Left lobe of liver (tissue), 2 donors: ENCODE measurements at regions not wholly inside any gene's neighbourhood (a gene's known extent, or its start where the extent isn't known, plus 50 kb on each side); places are given as distances from the start of the nearest gene placed in this dataset.
"Not testable (repeated sequence)": the region's sequence is repeated elsewhere in the genome, so short reads cannot be mapped to it uniquely, and the experiment has no call there.

Experiments
- ATAC-seq: fragments of 200-7000 bp; cut with Tn5 transposase; one replicate; pipeline ENCODE4 v1.9.1; 2020; ENCODE audit warnings: mild to moderate bottlenecking, moderate library complexity
- DNase-seq: peaks from one replicate; pipeline ENCODE4 v3.0.0-alpha.2; 2020; ENCODE audit warnings: low spot score
- donor health status: DM: no; HTN: no; CAD: no; lungs with moderate emphysema.
- donor health status: DM: no; HTN: yes; CAD: no.

DNA sequence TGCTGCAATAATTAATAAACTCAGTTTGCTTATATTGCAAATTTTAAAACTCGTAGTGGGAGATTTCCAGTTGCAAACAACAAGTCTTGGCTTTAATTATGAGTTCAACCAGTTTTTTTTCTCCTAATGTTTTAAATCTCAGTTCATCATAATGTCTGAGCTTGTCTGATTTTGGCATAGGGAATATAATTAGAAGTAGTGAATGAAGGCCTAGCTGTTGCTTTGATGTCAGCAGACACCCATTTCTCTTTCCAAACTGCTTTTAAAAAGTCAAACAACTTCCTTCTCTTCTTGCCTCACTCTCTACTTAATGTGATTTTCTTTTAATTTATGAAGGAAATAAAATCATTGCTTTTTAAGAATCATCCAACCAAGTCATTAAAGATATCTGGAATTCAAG is 1462.1 kb downstream of the DPP10 start:
- DNase-seq (no peak), ATAC-seq (no peak)

DNA sequence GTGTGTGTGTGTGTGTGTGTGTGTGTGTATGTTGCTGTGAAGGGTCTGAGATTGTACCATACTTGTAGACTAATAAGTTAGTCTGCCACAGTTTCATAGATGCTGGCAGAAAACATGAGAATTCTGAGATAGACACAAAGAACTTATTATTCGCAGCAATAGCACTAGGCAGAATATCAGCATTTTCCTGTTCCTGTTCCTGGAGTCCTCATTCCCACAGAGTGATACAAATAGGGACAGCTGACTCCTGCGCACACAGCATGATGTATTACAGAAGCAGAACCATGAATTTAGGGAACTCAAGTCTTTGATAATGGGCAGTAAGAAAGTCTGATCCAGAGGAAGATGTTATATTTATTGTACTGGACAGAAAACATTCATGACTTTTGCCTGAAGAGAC is 1466.3 kb downstream of the DPP10 start:
- ATAC-seq, result no peak
- DNase-seq, result no peak

DNA sequence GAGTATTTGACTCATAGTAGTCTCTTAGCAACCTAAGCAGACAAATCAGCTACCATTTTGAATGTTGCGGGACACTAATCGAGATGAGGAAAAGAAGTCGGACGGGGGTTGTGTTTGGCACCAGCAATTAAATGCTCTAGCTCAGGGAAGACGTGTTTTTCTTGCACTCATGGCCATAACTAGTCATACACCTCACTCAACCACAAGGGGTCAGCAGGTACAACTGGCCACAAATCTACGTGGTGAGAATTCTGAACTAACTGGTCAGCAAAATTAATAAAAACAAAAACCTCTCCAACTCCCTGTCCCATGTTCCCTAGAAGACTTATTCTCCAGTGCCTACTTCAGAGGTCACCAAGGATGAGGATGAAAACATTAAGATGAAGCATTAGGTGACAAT is 1467.8 kb downstream of the DPP10 start:
- DNase-seq, result no peak
- ATAC-seq, result peak; percentile 43

DNA sequence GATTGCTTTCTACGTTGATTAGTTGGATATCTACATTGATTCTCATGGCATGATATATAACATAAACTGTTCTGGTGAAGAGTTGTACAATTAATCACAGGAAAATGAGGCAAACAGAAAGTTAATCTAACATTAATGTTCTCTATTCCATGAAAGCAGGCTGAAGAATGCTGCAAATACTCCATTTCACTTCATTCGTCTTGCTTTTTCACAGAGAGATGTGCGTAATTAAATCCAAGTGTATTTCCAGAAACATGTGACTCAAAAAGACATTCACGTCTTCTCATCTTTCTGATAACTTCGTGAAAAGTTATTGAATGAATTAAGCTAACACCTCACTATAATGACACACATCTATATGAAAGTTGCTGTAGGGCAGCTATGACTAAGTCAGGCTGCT is 1471.5 kb downstream of the DPP10 start:
- ATAC-seq (no peak), DNase-seq (no peak)

- DNase-seq (no peak), ATAC-seq (no peak)
These were observed 1479.1 kb downstream of the DPP10 start for GRCh38 chr2:115921541-115921940.

GRCh38 chr2:115939902-115940301 is 1497.5 kb downstream of the DPP10 start:
- DNase-seq (no peak), ATAC-seq (no peak)

DNA sequence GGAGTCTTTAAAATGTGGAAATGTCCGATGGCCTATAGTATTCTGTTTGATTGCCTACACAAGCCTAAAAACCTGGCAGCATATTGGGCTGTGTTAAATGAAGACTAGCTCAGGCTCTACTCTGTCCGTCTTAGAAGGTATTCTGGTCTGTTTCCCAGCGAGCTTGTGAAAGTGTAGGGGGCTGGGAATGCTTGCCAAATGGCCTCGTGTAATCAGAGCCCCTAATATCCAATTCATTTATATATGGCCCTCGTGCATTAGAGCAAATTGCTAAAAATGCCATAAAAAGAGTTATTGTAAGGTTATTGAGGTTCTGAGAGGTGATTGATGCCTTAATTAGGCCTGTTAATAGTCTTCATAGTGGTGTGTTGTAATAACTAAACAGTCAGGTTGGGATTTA is 1500.4 kb downstream of the DPP10 start:
- DNase-seq (no peak), ATAC-seq (no peak)

GRCh38 chr2:115946341-115946740 is 1503.9 kb downstream of the DPP10 start:
- ATAC-seq (no peak), DNase-seq (no peak)

DNA sequence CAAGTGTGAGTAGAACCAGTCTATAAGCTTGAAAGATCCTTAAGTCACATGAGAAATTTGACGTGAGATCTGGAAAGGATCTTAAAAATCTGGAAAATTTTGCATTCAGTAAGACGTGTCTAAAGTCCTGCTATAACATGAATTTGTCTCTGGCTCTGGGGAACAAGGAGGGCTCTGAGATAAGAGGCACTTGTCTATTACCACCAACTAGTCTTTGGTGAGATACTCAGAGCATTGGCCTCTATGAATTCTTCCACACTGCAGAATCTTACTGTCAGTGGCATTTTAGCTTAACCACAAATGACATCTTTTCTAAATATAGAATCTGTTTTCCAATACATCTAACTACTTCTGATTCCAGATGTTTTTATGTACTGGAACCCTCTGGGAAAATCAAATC is 1504.5 kb downstream of the DPP10 start:
- ATAC-seq (no peak), DNase-seq (no peak)

GRCh38 chr2:115976916-115977315 is 1534.5 kb downstream of the DPP10 start:
- DNase-seq, result no peak
- no peak for ATAC-seq

DNA sequence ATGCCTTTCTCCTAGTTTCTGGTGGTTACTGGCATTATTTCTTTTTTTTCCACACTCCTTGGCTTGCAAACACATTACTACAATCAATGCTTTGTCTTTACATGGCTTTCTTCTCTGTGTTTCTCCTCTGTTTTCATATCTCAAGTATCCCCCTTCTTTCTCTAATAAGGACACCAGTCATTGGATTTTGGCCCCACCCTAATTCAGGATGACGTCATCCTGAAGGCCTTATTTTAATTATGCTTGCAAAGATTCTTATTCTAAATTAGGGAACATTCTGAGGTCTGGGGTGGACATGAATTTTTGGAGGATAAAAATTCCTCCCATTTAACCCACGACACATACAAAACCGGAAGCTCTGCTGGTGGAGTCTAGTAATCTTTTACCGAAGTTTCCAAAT is 1556.6 kb downstream of the DPP10 start:
- DNase-seq (no peak), ATAC-seq (no peak)

DNA sequence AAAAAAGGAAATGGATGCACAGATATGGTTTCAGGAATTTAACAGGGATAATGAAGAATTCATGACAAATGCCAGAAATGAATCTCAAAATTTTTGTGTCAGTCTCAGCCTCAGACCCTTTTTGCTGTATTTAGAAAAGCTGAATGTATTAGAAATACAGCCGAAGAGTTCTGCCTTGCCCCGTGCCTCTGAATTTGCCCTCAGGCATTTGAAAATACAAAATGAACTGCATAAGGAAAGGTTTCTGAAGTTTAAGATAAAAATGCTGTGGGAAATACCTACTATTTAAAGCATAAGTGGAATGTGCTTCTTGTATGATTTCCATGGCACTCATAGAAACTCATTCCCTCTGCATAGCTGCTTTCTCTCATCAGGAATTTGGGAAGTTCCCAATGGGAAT is 1580.6 kb downstream of the DPP10 start:
- DNase-seq, result no peak
- no peak for ATAC-seq

GRCh38 chr2:116038758-116039157 is 1596.3 kb downstream of the DPP10 start:
- not testable (repeated sequence) for DNase-seq, ATAC-seq

- no peak for ATAC-seq
- no peak for DNase-seq
These were observed 1600.1 kb downstream of the DPP10 start for GRCh38 chr2:116042530-116042929.

DNA sequence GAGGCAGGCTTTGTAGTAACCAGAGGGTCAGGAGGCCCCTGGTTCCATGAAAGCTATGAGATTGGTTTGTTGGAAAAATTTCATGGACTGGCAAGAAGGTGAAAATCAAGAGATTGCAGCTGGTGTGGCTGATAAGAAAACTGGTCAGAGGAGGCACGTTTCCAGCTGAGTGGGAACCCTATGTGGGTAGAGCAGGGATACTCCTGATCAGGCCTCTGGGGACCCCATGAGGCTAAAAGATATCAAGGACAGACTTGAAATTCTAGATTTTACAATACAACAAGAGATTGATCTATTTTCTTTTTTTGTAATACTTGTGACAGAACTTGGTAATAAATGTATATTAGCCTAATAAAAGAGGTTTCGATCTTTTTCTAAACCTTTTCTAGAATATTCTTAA is 1615.1 kb downstream of the DPP10 start:
- ATAC-seq (no peak), DNase-seq (no peak)

DNA sequence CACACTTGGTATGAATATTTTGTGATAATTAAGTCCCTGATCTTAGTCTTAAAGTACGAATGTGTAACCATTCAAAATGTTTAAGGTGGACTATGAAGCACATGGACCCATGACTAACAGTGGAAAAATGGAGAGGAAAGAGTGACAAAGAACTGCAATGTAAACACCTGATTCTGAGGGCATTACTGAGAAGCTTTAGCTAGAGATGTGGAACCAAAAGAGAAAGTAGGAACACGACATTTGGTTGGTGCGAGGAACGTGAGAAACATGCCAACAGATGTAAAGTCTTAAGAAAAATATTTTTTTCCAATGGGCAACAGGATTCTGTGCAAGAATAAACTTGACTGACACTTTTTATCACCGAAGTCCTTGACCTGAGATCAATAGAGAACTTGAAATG is 1618.6 kb downstream of the DPP10 start:
- ATAC-seq (no peak), DNase-seq (no peak)

- ATAC-seq, result no peak
These were observed 1631.3 kb downstream of the DPP10 start for GRCh38 chr2:116073731-116074130.

DNA sequence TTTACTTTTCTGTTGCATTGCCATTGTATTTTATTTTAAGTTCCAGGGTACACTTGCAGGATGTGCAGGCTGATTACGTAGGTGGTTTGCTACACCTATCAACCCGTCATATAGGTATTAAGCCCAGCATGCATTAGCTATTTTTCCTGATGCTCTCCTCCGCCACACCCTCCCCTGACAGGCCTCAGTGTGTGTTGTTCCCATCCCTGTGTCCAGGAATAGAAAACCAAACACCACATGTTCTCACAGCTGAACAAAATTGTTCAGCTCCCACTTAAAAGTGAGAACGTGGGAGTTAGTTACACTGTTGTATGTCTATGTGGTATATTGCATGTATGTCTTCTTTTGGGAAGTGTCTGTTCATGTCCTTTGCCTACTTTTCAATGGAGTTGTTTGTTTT is 1631.7 kb downstream of the DPP10 start:
- ATAC-seq (no peak), DNase-seq (no peak)

More at GRCh38 chr2:116073731-116074130, 1631.3 kb downstream of the DPP10 start:
- DNase-seq, result no peak

- no peak for DNase-seq
- ATAC-seq, result no peak
These were observed 1645.8 kb downstream of the DPP10 start for GRCh38 chr2:116088236-116088635.

DNA sequence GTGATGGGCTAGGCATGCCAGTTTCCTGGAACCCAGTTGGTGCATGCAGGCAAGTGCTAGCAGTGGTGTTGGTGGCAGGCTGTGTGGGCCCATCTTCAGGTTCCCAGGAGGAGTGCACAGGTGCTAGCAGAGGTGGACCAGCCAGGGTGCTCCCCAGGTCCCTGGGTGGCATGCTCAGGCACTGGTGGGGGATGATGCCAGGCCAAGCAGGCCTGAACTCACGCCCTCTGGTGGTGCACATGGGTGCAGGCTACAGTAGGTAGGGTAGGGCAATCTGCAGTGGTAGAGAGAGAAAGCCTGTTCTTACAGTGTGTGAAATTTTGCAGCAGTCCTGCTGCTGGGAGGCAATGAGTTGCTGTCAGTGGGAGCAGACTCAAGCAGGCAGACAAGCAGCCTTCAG is 1651.8 kb downstream of the DPP10 start:
- no peak for DNase-seq
- ATAC-seq, result no peak

DNA sequence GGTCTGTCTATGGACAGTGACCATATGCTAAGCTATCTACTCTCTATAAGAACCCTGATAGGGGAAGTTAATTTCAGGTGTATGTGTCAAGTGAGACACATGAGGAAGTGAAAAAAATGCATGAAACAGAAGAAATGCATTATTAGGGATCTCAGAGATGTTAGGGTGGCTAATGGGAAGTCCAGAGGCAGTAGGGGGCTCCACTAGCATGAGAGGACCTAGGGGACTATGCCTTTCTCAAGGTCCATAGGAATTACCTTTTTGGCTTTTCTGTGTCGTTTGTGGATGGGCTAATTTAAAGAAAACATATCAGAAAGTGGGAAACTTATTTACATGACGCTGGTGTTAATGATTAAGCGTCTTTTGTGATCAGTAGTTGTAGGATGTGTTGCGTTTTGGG is 1653.2 kb downstream of the DPP10 start:
- no peak for ATAC-seq
- DNase-seq, result no peak

DNA sequence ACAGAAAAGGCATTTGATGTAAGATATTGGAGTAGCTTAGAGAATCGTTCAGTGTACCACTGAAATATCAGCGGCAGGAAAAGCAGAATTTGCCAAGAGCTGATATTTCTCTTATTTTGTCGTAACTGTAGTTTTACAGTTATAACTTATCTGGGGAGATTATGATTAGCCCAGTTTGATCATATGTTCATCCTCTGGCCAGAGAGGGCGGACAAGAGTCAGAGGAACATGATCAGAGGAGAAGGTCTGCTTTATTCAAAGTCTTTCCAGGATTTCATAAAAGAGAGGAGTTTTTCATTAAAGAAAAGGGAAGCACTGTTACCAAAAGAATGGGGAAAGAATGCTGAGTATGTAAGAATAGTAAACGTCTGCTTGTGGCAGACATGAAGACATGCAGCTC is 1655.6 kb downstream of the DPP10 start:
- ATAC-seq (no peak), DNase-seq (no peak)

- no peak for ATAC-seq
- DNase-seq, result no peak
These were observed 1667.0 kb downstream of the DPP10 start for GRCh38 chr2:116109471-116109870.

- DNase-seq, result no peak
- no peak for ATAC-seq
These were observed 1675.4 kb downstream of the DPP10 start for GRCh38 chr2:116117845-116118244.
